Sigmoid colon (tissue), 6 donors: ENCODE measurements at regions not wholly inside any gene's neighbourhood (a gene's known extent, or its start where the extent isn't known, plus 50 kb on each side); places are given as distances from the start of the nearest gene placed in this dataset.
A peak's percentile ranks its signal among the peaks of the same experiment; 100 is the strongest.

ENCODE experiments used
- DNase-seq: peaks from one replicate; pipeline ENCODE4 v3.0.0-alpha.2; 2019
- H3K27ac ChIP-seq, 4 donors: fragments of 200-600 bp; sonication (generic); one replicate each; pipeline ENCODE4 v1.5.1; 2016 to 2019; ENCODE audit warnings: mild to moderate bottlenecking in 1 of 4
- H3K27me3 ChIP-seq, 3 donors: fragments of 200-600 bp; sonication (generic); one replicate each; pipeline ENCODE4 v1.5.1; 2019; ENCODE audit warnings: mild to moderate bottlenecking in 1 of 3
- H3K36me3 ChIP-seq, 4 donors: fragments of 200-600 bp; sonication (generic); one replicate each; pipeline ENCODE4 v1.5.1; 2016 to 2019
- H3K4me1 ChIP-seq, 4 donors: fragments of 200-600 bp; sonication (generic); one replicate each; pipeline ENCODE4 v1.5.1; 2017 to 2019
- H3K4me3 ChIP-seq, 4 donors: fragments of 200-600 bp; sonication (generic); one replicate each; pipeline ENCODE4 v1.5.1; 2017 to 2019; ENCODE audit warnings: mild to moderate bottlenecking in 2 of 4, moderate library complexity in 1 of 4
- H3K9me3 ChIP-seq, 4 donors: fragments of 200-600 bp in 3 of 4; sonication (generic) in 3 of 4; one replicate each; pipeline versions ENCODE4 v1.5.1 to v1.6.1; 2013 to 2019
- CTCF ChIP-seq, 4 experiments: fragments of 450-650 bp in 3 of 4; fragments of 200-600 bp in 1 of 4; IDR thresholded peaks; one replicate each; pipeline ENCODE4 v1.5.1; 2016 to 2019; ENCODE audit warnings: antibody characterized with exemption in 4 of 4, mild to moderate bottlenecking in 3 of 4, moderate library complexity in 2 of 4
- EP300 ChIP-seq, 4 donors: sonication (generic); formaldehyde crosslinking; IDR thresholded peaks; one replicate each; pipeline ENCODE4 v1.6.1; 2017; ENCODE audit warnings: antibody characterized with exemption in 4 of 4
- POLR2A ChIP-seq, 2 donors: fragments of 450-650 bp; IDR thresholded peaks; one replicate each; pipeline ENCODE4 v1.6.1; 2016; ENCODE audit warnings: antibody characterized with exemption in 2 of 2, mild to moderate bottlenecking in 2 of 2, moderate library complexity in 2 of 2
- POLR2AphosphoS5 ChIP-seq, 4 donors: sonication (generic); formaldehyde crosslinking; IDR thresholded peaks; one replicate each; pipeline ENCODE4 v1.6.1; 2017; ENCODE audit warnings: antibody characterized with exemption in 4 of 4
- WGBS, 2 donors: extraction: QIAGEN DNeasy Blood & Tissue Kit; methylation state at CpG; one replicate each; pipeline ENCODE4 v1.1.7; 2013; 5-methylcytosine and 5-hydroxymethylcytosine counted together
- intact Hi-C: fragments of 100-400 bp; cut with DNase I; formaldehyde crosslinking; loops from one replicate; pipeline ENCODE4 v1.15.1; 2023
- donor health status: healthy with polysubstance abuse.
- donor health status: healthy.

- no peak for DNase-seq
- Histone ChIP-seq H3K27me3 (peaks cover 0 to 10% (median 0%) of the 10 kb centered on the region in 3 donors), H3K4me1 (peaks cover 0 to 10% (median 4%) of the 10 kb centered on the region in 4 donors), H3K36me3 (no peaks in the 10 kb centered on the region), H3K4me3 (no peak overlapping the region), H3K27ac (no peak overlapping the region), H3K9me3 (no peaks in the 10 kb centered on the region)
- intact Hi-C loops = loop anchor here (10.0 kb wide), 1 partner anchor 152 kb away; no protein-coding TSS in a partner anchor
- TF ChIP-seq EP300 (IDR thresholded peaks at IDR 0.05) (no peak), POLR2A (IDR thresholded peaks at IDR 0.05) (no peak), CTCF (IDR thresholded peaks at IDR 0.05) (no peak), POLR2AphosphoS5 (IDR thresholded peaks at IDR 0.05) (no peak)
- 81 to 85% methylated on average over 9 of the region's 9 CpGs for WGBS, 2 donors
These were observed 77.7 kb downstream of the OLIG3 start for GRCh38 chr6:137416376-137417109.

DNA sequence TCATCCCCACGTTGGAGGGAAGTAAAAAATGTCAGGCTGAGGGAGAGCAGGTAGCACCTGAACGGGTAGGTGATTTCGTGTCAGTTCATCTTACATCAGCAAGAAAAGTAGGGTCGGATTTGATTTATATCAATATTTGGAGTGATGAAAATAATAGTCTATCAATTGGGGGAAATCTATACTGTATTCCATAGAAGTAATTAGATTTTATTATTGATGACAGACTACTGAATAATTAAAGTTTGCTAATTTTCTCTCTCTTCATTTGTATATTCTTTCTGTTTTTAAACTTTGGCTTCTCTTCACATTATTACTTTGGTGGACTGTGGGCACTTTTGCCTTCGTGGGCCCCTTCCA is 78.4 kb downstream of the OLIG3 start:
- 30 to 32% methylated on average over 5 of the region's 5 CpGs for WGBS, 2 donors

DNA sequence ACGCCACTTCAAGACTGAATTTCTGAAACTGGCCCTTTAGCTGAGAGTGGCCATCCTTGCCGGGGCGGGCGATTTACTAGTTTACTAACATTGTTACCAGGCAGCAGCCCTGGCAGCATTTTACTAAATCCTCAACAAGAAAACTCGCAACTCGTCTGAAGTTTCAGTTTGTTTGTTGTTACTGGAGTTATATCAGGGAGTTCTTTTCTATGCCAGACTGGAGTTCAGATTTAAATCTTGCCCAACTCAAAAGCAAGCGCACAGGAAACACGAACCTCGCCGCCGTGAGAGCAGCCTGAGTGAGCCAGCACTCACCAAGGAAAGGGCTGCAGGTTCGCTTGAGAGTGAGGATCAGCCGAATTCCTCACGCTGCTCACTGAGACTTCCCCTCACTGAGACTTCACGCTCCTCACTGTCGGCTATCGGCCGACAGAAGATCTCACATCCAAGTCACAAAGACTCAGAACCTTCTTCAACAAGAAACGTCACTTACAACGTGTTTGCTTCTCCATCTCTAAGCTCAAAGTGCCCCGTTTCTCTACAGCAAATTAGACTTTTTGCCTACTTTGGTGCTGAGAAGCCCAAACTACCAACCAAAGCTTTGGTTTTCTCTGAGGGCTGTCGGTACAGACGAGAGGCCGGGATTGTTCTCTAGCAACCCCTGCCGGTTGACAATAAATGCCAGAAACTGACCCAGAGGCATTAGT is 78.9 kb downstream of the OLIG3 start:
- WGBS, 2 donors = 6% methylated on average over 25 of the region's 25 CpGs
- peaks cover 0 to 10% (median 0%) of the 10 kb centered on the region in 3 donors for H3K27me3 ChIP-seq
- H3K4me3 ChIP-seq = peak overlapping the region; percentile 13 to 52 (median 36)
- intact Hi-C loops = loop anchor here (10.0 kb wide), 1 partner anchor 150 kb away; no protein-coding TSS in a partner anchor
- H3K36me3 ChIP-seq = no peaks in the 10 kb centered on the region
- H3K27ac ChIP-seq = peak overlapping the region in 3 of 4 donors; percentile 8 to 69 (median 47)
- no peaks in the 10 kb centered on the region for H3K9me3 ChIP-seq
- TF ChIP-seq CTCF (IDR thresholded peaks at IDR 0.05) (peak in 2 of 4 experiments; percentile 44 to 55), POLR2AphosphoS5 (IDR thresholded peaks at IDR 0.05) (no peak)
- peaks cover 0 to 10% (median 4%) of the 10 kb centered on the region in 4 donors for H3K4me1 ChIP-seq
- peak; percentile 71 for DNase-seq

More for the DNA sequence above, 78.4 kb downstream of the OLIG3 start:
- intact Hi-C loops = loop anchor here (10.0 kb wide), 1 partner anchor 151 kb away; no protein-coding TSS in a partner anchor
- Histone ChIP-seq H3K4me1 (peaks cover 0 to 10% (median 4%) of the 10 kb centered on the region in 4 donors), H3K36me3 (no peaks in the 10 kb centered on the region), H3K4me3 (peak overlapping the region; percentile 13 to 52 (median 36)), H3K9me3 (no peaks in the 10 kb centered on the region), H3K27ac (peak overlapping the region in 1 of 4 donors; percentile 69), H3K27me3 (peaks cover 0 to 10% (median 0%) of the 10 kb centered on the region in 3 donors)
- TF ChIP-seq POLR2AphosphoS5 (IDR thresholded peaks at IDR 0.05) (no peak), POLR2A (IDR thresholded peaks at IDR 0.05) (no peak), EP300 (IDR thresholded peaks at IDR 0.05) (no peak), CTCF (IDR thresholded peaks at IDR 0.05) (no peak)
- DNase-seq = no peak

DNA sequence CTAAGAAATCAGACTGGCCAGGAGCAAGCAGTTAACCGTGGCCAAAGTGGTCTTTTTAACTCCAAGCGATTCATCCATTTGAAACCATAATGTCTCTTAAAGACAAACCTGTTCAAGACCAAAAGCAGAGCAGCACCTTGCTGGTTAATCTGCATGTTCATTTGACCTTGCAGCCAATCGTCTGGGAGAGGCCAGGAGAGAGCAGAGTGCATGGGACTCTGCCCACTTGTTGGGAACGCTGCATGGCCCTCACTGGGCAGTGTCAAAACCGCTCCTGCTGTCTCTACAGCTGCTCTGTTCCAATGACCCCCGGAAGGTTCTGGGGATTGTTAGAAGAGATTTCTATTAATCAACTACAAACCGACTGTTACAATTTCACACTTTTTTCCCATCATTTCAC is 79.6 kb downstream of the OLIG3 start:
- TF ChIP-seq CTCF (IDR thresholded peaks at IDR 0.05) = no peak
- TF ChIP-seq EP300 (IDR thresholded peaks at IDR 0.05) = no peak
- no peak for TF ChIP-seq POLR2AphosphoS5 (IDR thresholded peaks at IDR 0.05)
- TF ChIP-seq POLR2A (IDR thresholded peaks at IDR 0.05) = no peak
- Histone ChIP-seq H3K4me1 (peaks cover 0 to 10% (median 4%) of the 10 kb centered on the region in 4 donors), H3K9me3 (no peaks in the 10 kb centered on the region), H3K27ac (no peak overlapping the region), H3K36me3 (no peaks in the 10 kb centered on the region), H3K4me3 (peak overlapping the region in 2 of 4 donors; percentile 36 to 52), H3K27me3 (peaks cover 0 to 10% (median 0%) of the 10 kb centered on the region in 3 donors)
- 53 to 63% methylated on average over 7 of the region's 7 CpGs for WGBS, 2 donors
- DNase-seq = no peak
- intact Hi-C loops = loop anchor here (10.0 kb wide), 1 partner anchor 150 kb away; no protein-coding TSS in a partner anchor
